ENCODE measurements at regions not wholly inside any gene's neighbourhood (a gene's known extent, or its start where the extent isn't known, plus 50 kb on each side); places are given as distances from the start of the nearest gene placed in this dataset.

- no peak for TF ChIP-seq CTCF (IDR thresholded peaks at IDR 0.05; ENCODE audit: low read depth, low read length, missing control alignments)
- in situ Hi-C loops (cut with HindIII; ENCODE audit: low pct_ligation_motif_present, low sequenced_read_pairs) = loop anchor here (25.0 kb wide), 1 partner anchor 1433 kb away; no protein-coding TSS in a partner anchor
These were observed 118.9 kb upstream of the HNMT start for GRCh38 chr2:137845422-137845821.

GRCh38 chr2:137846993-137847392, 117.3 kb upstream of the HNMT start:
- Histone ChIP-seq H3K27me3 (replicated peaks) (no peaks in the 10 kb centered on the region), H3K4me3 (ENCODE audit: low read depth, low read length) (no peak overlapping the region), H3K36me3 (replicated peaks) (no peaks in the 10 kb centered on the region), H3K27ac (no peak overlapping the region)
- no peak for TF ChIP-seq CTCF (IDR thresholded peaks at IDR 0.05; ENCODE audit: low read depth, low read length, missing control alignments)
- no peak for DNase-seq
- in situ Hi-C loops (cut with HindIII; ENCODE audit: low pct_ligation_motif_present, low sequenced_read_pairs) = loop anchor here (25.0 kb wide), 1 partner anchor 1435 kb away; no protein-coding TSS in a partner anchor

More at GRCh38 chr2:137845422-137845821, 118.9 kb upstream of the HNMT start:
- Histone ChIP-seq H3K4me3 (ENCODE audit: low read depth, low read length) (no peak overlapping the region), H3K36me3 (replicated peaks) (no peaks in the 10 kb centered on the region), H3K27ac (no peak overlapping the region), H3K27me3 (replicated peaks) (no peaks in the 10 kb centered on the region)
- no peak for DNase-seq

- no peak overlapping the region for H3K4me3 ChIP-seq (ENCODE audit: low read depth, low read length)
- no peaks in the 10 kb centered on the region for H3K36me3 ChIP-seq (replicated peaks)
- no peak for DNase-seq
- no peaks in the 10 kb centered on the region for H3K27me3 ChIP-seq (replicated peaks)
- H3K27ac ChIP-seq = no peak overlapping the region
- in situ Hi-C loops (cut with HindIII; ENCODE audit: low pct_ligation_motif_present, low sequenced_read_pairs) = loop anchor here (25.0 kb wide), 1 partner anchor 1435 kb away; no protein-coding TSS in a partner anchor
- no peak for TF ChIP-seq CTCF (IDR thresholded peaks at IDR 0.05; ENCODE audit: low read depth, low read length, missing control alignments)
These were observed 116.8 kb upstream of the HNMT start for GRCh38 chr2:137847443-137847842.

GRCh38 chr2:137857881-137858280, 106.4 kb upstream of the HNMT start:
- no peak for DNase-seq
- Histone ChIP-seq H3K4me3 (ENCODE audit: low read depth, low read length) (no peak overlapping the region), H3K36me3 (replicated peaks) (no peaks in the 10 kb centered on the region), H3K27ac (no peak overlapping the region), H3K27me3 (replicated peaks) (no peaks in the 10 kb centered on the region)
- in situ Hi-C loops (cut with HindIII; ENCODE audit: low pct_ligation_motif_present, low sequenced_read_pairs) = no loop called here
- no peak for TF ChIP-seq CTCF (IDR thresholded peaks at IDR 0.05; ENCODE audit: low read depth, low read length, missing control alignments)

- no peaks in the 10 kb centered on the region for H3K27me3 ChIP-seq (replicated peaks)
- no peak overlapping the region for H3K27ac ChIP-seq
- no peak for TF ChIP-seq CTCF (IDR thresholded peaks at IDR 0.05; ENCODE audit: low read depth, low read length, missing control alignments)
- in situ Hi-C loops (cut with HindIII; ENCODE audit: low pct_ligation_motif_present, low sequenced_read_pairs) = no loop called here
- DNase-seq = no peak
- H3K4me3 ChIP-seq (ENCODE audit: low read depth, low read length) = no peak overlapping the region
- H3K36me3 ChIP-seq (replicated peaks) = no peaks in the 10 kb centered on the region
These were observed 101.6 kb upstream of the HNMT start for GRCh38 chr2:137862651-137863050.

GRCh38 chr2:137865954-137866540, 98.2 kb upstream of the HNMT start:
- in situ Hi-C loops (cut with HindIII; ENCODE audit: low pct_ligation_motif_present, low sequenced_read_pairs) = no loop called here
- peak; percentile 85 for TF ChIP-seq CTCF (IDR thresholded peaks at IDR 0.05; ENCODE audit: low read depth, low read length, missing control alignments)
- Histone ChIP-seq H3K27ac (no peak overlapping the region), H3K4me3 (ENCODE audit: low read depth, low read length) (no peak overlapping the region), H3K27me3 (replicated peaks) (no peaks in the 10 kb centered on the region), H3K36me3 (replicated peaks) (no peaks in the 10 kb centered on the region)
- peak; percentile 16 for DNase-seq
